ENCODE measurements at regions not wholly inside any gene's neighbourhood (a gene's known extent, or its start where the extent isn't known, plus 50 kb on each side); places are given as distances from the start of the nearest gene placed in this dataset.

DNA sequence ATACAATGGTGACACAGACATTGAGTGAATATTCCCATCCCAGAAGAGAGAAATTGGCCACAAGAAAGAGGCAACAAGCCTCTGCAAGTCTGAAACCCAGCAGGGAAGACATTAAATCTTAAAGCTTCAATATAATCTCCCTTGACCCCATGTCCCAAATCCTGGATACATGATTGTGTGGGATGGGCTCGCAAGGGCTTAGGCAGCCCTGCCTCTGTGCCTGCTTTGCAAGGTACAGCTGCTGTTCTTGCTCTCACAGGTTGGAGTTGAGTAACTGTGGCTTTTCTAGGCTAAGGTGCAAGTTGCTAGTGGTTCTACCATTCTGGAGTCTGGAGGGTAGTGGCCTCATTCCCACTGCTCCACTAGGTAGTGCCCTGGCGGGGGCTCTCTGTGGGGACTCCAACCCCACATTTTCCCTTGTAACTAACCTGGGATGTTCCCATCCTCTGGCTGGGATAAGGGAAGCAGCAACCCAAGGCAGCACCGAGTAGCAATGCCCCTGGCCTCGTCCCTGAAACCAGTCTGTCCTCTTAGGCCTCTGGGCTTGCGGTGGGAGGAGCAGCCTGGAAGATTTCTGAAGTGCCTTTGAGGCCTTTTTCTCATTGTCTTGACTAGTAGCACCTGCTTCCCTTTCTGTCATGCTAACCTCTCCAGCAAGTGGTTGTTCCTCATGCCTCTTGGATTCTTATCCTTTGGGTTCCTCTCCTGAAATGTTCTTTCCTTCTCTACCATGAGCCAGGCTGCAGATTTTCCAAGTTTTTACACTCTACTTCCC lies 90.0 kb downstream of the FAM174B start:
- no peaks in the 10 kb centered on the region for H3K9me3 ChIP-seq (ENCODE audit: low read depth)
- H3K27ac ChIP-seq: no peak overlapping the region
- TF ChIP-seq, protein P1, sequence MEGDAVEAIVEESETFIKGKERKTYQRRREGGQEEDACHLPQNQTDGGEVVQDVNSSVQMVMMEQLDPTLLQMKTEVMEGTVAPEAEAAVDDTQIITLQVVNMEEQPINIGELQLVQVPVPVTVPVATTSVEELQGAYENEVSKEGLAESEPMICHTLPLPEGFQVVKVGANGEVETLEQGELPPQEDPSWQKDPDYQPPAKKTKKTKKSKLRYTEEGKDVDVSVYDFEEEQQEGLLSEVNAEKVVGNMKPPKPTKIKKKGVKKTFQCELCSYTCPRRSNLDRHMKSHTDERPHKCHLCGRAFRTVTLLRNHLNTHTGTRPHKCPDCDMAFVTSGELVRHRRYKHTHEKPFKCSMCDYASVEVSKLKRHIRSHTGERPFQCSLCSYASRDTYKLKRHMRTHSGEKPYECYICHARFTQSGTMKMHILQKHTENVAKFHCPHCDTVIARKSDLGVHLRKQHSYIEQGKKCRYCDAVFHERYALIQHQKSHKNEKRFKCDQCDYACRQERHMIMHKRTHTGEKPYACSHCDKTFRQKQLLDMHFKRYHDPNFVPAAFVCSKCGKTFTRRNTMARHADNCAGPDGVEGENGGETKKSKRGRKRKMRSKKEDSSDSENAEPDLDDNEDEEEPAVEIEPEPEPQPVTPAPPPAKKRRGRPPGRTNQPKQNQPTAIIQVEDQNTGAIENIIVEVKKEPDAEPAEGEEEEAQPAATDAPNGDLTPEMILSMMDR (IDR thresholded peaks at IDR 0.05; ENCODE audit: poor library complexity): no peak
- TF ChIP-seq EZH2phosphoT487 (IDR thresholded peaks at IDR 0.05; ENCODE audit: low read depth, severe bottlenecking, unreplicated experiment): no peak
- TF ChIP-seq EZH2 (IDR thresholded peaks at IDR 0.05; ENCODE audit: borderline replicate concordance): no peak
- DNase-seq (ENCODE audit: low spot score): no peak
- no peaks in the 10 kb centered on the region for H3K4me1 ChIP-seq (ENCODE audit: insufficient read depth)
- H3K79me2 ChIP-seq: no peaks in the 10 kb centered on the region
- H2AFZ ChIP-seq: no peak overlapping the region
- H4K20me1 ChIP-seq (ENCODE audit: insufficient read depth, poor library complexity, severe bottlenecking): no peaks in the 10 kb centered on the region
- no peaks in the 10 kb centered on the region for H3K36me3 ChIP-seq (replicated peaks; ENCODE audit: insufficient read depth, low read depth)
- H3K4me2 ChIP-seq: no peak overlapping the region
- no peaks in the 10 kb centered on the region for H3K9me2 ChIP-seq (replicated peaks; ENCODE audit: insufficient read depth)
- H3K4me3 ChIP-seq: no peak overlapping the region
- no peaks in the 10 kb centered on the region for H3K27me3 ChIP-seq
- 84% methylated on average over 5 of the region's 5 CpGs for WGBS (ENCODE audit: low lambda C conversion rate, missing lambda C conversion rate)

DNA sequence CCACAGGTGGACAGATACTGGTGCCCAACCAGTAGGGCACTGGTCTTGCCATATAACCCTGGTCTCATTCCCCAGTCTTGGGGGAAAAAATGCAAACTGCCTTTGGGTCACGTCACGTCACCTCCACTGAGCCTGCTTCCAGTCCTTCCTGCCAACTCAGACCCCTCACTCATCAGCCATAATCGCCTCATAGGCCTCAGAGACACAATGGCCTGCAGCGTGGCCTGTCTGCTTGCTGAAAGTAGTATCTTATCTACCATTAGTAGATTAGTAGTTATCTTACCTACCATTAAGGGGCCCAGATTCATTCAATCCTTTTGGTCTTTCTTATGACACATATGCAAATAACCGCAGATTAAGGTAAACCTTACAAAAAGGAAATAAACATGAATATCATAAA lies 93.8 kb downstream of the FAM174B start:
- no peak for DNase-seq (ENCODE audit: low spot score)
- 84% methylated on average over 5 of the region's 5 CpGs for WGBS (ENCODE audit: low lambda C conversion rate, missing lambda C conversion rate)

DNA sequence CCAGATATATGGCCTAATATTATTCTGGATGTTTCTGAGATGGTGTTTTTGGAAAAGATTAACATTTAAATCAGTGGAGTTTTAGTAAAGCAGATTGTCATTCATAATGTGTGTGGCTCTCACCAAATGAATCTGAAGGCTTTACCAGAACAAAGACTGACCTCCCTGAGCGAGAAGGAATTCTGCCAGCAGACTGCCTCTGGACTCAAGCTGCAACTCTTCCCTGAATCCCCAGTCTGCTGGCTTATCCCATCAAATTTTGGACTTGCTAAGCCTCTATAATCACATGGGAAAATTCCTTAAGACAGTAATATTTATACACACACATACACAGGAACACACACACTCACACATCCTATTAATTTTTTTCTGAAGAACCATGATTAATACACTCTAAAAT lies 102.3 kb downstream of the FAM174B start:
- Histone ChIP-seq H4K20me1 (ENCODE audit: insufficient read depth, poor library complexity, severe bottlenecking) (no peaks in the 10 kb centered on the region), H3K4me3 (no peak overlapping the region), H3K27me3 (no peaks in the 10 kb centered on the region), H3K4me1 (ENCODE audit: insufficient read depth) (no peaks in the 10 kb centered on the region), H3K9me3 (ENCODE audit: low read depth) (no peaks in the 10 kb centered on the region), H3K4me2 (no peak overlapping the region), H3K27ac (no peak overlapping the region), H3K79me2 (no peaks in the 10 kb centered on the region), H3K9me2 (replicated peaks; ENCODE audit: insufficient read depth) (no peaks in the 10 kb centered on the region), H2AFZ (no peak overlapping the region), H3K36me3 (replicated peaks; ENCODE audit: insufficient read depth, low read depth) (no peaks in the 10 kb centered on the region)
- 83% methylated on average over 1 of the region's 1 CpG for WGBS (ENCODE audit: low lambda C conversion rate, missing lambda C conversion rate)
- no peak for DNase-seq (ENCODE audit: low spot score)
- TF ChIP-seq, protein P1 (IDR thresholded peaks at IDR 0.05; ENCODE audit: poor library complexity): no peak
- no peak for TF ChIP-seq EZH2 (IDR thresholded peaks at IDR 0.05; ENCODE audit: borderline replicate concordance)
- TF ChIP-seq EZH2phosphoT487 (IDR thresholded peaks at IDR 0.05; ENCODE audit: low read depth, severe bottlenecking, unreplicated experiment): no peak

More for the DNA sequence above, 93.8 kb downstream of the FAM174B start:
- Histone ChIP-seq H3K27ac (no peak overlapping the region), H2AFZ (no peak overlapping the region), H3K4me2 (no peak overlapping the region), H3K36me3 (replicated peaks; ENCODE audit: insufficient read depth, low read depth) (no peaks in the 10 kb centered on the region), H3K9me2 (replicated peaks; ENCODE audit: insufficient read depth) (no peaks in the 10 kb centered on the region), H3K79me2 (no peaks in the 10 kb centered on the region), H3K4me1 (ENCODE audit: insufficient read depth) (no peaks in the 10 kb centered on the region), H3K9me3 (ENCODE audit: low read depth) (no peaks in the 10 kb centered on the region), H3K27me3 (no peaks in the 10 kb centered on the region), H3K4me3 (no peak overlapping the region), H4K20me1 (ENCODE audit: insufficient read depth, poor library complexity, severe bottlenecking) (no peaks in the 10 kb centered on the region)
- TF ChIP-seq EZH2 (IDR thresholded peaks at IDR 0.05; ENCODE audit: borderline replicate concordance) (no peak), EZH2phosphoT487 (IDR thresholded peaks at IDR 0.05; ENCODE audit: low read depth, severe bottlenecking, unreplicated experiment) (no peak)
- TF ChIP-seq, protein P1 (IDR thresholded peaks at IDR 0.05; ENCODE audit: poor library complexity): no peak
